ENCODE measurements at regions not wholly inside any gene's neighbourhood (a gene's known extent, or its start where the extent isn't known, plus 50 kb on each side); places are given as distances from the start of the nearest gene placed in this dataset.
"Not testable (repeated sequence)": the region's sequence is repeated elsewhere in the genome, so short reads cannot be mapped to it uniquely, and the experiment has no call there.

GRCh38 chr3:110478377-110479054 is 593.1 kb upstream of the NECTIN3 start:
- DNase-seq (ENCODE audit: low read depth) = no peak

- no peak for DNase-seq (ENCODE audit: low read depth)
Observed at GRCh38 chr3:110479731-110480130, 591.9 kb upstream of the NECTIN3 start.

DNA sequence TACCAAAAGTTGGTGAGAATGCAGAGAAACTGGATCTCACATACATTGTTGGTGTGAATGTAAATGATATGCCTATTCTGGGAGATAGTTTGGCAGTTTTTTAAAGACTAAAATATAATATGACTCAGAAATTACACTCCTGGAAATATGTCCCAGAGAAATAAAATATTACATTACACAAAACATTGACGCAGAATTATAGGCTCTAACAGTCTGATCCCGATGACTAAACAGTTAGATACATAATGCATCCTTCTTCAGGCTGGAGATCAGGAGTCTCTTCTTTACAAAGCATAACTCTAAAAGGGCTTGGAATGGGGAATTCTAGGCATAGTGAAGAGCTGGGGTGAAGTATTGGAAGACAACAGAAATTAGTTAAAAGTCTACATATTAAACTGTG is 586.2 kb upstream of the NECTIN3 start:
- DNase-seq (ENCODE audit: low read depth) = no peak

DNA sequence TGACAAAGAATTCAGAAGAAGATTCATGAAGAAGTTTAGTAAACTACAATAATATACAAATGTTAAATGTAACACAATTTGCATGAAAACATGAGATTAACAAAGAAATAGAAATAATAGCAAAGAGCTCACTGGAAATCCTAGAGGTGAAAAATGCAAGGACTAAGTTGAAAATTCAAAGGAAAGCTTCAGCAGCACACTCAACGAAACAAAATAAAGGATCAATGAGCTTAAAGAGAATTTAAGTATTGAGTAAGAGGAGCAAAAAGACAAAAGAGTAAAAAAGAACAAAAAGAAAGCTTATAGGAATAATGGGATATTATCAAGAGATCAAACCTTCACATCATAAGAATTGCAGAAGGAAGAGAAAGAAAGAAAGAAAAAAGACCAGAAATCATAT is 583.8 kb upstream of the NECTIN3 start:
- no peak for DNase-seq (ENCODE audit: low read depth)

- DNase-seq (ENCODE audit: low read depth) = no peak
Observed at GRCh38 chr3:110491413-110491812, 580.2 kb upstream of the NECTIN3 start.

- no peak for DNase-seq (ENCODE audit: low read depth)
Observed at GRCh38 chr3:110492876-110493275, 578.7 kb upstream of the NECTIN3 start.

- DNase-seq (ENCODE audit: low read depth) = no peak
Observed at GRCh38 chr3:110493438-110494092, 578.1 kb upstream of the NECTIN3 start.

- DNase-seq (ENCODE audit: low read depth) = no peak
Observed at GRCh38 chr3:110494093-110494490, 577.5 kb upstream of the NECTIN3 start.

DNA sequence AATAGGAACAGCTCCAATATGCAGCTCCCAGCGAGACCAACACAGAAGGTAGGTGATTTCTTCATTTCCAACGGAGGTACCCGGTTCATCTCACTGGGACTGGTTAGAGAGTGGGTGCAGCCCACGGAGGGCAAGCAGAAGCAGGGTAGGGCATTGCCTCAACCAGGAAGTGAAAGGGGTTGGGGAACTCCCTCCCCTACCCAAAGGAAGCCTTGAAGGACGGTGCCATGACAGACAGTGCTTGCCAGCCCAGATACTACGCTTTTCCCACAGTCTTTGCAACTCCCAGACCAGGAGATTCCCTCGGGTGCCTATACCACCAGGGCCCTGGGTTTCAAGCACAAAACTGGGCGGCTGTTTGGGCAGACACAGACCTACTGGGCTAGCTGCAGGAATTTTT is 576.9 kb upstream of the NECTIN3 start:
- DNase-seq (ENCODE audit: low read depth) = no peak

- DNase-seq (ENCODE audit: low read depth) = no peak
Observed at GRCh38 chr3:110495201-110495927, 576.3 kb upstream of the NECTIN3 start.

DNA sequence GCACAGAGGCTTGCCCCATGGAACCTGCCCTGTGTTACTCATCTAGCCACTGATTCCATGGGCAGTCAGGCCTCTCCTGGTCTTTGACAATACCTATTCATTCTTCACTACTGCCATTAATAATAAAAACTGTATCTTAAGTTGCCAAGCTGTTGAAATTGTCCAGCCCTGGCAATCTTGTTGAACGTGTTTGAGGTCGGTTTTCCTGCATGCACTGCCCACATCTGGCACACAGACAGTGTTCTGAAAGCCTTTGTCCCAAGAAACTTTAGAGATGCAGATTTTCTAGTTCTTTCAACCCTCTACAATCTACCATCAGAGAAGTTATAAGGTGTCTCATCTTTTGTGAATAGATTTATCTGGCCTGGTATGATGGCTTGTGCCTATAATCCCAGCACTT is 567.2 kb upstream of the NECTIN3 start:
- DNase-seq (ENCODE audit: low read depth) = no peak

DNA sequence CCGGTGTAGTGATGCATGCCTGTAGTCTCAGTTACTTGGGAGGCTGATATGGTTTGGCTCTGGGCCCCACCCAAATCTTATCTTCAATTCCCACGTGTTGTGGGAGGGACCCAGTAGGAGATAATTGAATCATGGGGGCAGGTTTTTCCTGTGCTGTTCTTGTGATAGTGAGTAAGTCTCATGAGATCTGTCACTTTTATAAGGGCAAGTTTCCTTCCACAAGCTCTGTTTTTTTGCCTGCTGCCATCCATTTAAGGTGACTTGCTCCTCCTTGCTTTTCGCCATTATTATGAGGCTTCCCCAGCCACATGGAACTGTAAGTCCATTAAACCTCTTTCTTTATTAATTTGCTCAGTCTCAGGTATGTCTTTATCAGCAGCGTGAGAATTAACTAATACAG is 566.7 kb upstream of the NECTIN3 start:
- DNase-seq (ENCODE audit: low read depth) = no peak

DNA sequence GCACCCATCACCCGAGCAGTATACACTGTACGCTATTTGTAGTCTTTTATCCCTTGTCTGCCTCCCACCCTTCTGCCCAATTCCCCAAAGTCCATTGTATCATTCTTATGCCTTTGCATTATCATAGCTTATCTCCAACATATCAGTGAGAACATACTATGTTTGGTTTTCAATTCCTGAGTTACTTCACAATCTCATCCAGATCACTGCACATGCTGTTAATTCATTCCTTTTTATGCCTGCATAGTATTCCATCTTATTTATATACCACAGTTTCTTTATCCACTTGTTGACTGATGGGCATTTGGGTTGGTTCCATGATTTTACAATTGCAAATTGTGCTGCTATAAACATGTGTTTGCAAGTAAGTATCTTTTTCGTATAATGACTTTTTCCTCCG is 564.7 kb upstream of the NECTIN3 start:
- no peak for DNase-seq (ENCODE audit: low read depth)

DNA sequence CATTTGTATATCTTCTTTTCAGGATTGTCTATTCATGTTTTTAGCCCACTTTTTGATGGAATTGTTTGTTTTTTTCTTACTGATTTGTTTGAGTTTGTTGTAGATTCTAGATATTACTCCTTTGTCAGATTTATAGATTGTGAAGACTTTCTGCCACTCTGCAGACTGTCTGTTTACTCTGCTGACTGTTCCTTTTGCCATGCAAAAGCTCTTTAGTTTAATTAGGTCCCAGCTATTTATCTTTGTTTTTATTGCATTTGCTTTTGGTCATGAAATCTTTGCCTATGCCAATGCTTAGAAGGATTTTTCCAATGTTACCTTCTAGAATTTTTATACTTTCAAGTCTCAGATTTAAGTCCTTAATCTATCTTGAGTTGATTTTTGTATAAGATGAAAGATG is 564.0 kb upstream of the NECTIN3 start:
- not testable (repeated sequence) for DNase-seq (ENCODE audit: low read depth)

DNA sequence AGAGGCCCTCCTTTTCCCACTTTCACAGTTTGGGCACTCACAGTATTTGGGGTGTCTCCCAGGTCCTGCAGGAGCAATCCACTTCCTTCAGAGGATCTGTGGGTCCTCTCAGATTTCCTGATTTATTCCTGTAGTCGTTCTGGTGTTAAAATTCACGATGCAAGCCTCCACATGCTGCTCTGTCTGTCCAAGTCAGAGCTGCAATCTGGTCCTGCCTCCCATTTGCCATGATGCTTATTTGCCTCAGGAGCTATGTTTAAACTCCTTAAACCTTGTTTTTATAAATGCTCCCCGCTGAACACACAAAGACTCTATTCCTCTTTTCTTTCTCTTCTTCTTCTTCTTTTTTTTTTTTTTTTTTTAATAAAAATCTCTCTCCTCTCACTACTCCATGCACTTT is 558.7 kb upstream of the NECTIN3 start:
- DNase-seq (ENCODE audit: low read depth) = no peak

GRCh38 chr3:110518031-110518430 is 553.6 kb upstream of the NECTIN3 start:
- no peak for DNase-seq (ENCODE audit: low read depth)

- DNase-seq (ENCODE audit: low read depth) = no peak
Observed at GRCh38 chr3:110519071-110519470, 552.5 kb upstream of the NECTIN3 start.

GRCh38 chr3:110521019-110521418 is 550.6 kb upstream of the NECTIN3 start:
- no peak for DNase-seq (ENCODE audit: low read depth)

DNA sequence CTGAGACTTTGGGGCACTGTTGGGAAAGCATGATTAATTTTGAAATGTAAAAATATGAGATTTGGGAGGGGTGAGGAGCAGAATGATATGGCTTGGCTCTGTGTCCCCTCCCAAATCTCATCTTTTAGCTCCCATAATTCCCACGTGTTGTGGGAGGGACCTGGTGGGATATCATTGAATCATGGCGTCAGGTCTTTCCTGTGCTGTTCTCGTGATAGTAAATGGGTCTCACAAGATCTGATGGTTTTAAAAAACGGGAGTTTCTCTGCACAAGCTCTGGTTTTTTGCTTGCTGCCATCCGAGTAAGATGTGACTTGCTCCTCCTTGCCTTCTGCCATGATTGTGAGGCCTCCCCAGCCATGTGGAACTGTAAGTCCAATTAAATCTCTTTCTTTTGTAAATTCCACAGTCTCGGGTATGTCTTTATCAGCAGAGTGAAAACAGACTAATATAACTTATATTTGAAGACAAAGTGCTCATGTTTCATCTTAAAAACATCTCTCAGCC is 546.0 kb upstream of the NECTIN3 start:
- not testable (repeated sequence) for DNase-seq (ENCODE audit: low read depth)

- no peak for DNase-seq (ENCODE audit: low read depth)
Observed at GRCh38 chr3:110526777-110527727, 544.6 kb upstream of the NECTIN3 start.

DNA sequence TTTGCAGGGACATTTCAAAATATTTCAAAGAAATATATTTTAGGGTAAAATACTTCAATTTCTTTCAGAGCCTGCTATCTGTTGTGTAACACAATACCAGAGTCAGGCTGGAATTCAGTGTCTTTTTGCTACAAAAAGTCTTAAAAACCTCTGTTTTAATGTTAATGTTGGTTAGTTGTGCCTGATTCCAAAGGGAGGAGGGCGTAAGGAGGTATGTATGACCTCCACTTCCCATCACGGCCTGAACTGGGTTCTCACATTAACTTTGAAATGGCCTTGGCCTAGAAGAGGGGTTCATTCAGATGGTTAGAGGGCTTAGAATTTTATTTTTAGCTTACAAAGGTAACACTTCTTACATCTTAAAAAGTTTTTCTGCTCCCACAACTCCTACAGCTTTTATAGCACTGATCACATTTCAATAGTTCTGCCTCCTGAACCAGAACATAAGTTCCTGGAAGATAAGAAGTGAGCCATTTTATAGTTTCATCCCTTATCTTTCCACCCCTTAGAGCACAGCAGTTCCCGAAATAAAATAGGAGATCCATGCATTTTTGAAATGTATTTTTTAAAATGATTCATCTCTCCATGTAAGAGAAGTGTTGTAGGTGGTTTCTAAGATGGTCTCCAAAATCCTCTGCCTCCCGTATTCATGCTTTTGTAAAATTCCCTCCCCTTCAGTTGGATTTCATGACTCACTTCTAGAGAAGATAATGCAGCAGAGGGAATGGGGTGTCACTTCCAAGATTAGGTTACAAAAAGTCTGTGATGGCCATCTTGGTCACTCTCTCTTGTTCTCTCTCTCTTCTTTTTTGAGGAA is 543.1 kb upstream of the NECTIN3 start:
- no peak for DNase-seq (ENCODE audit: low read depth)

Measured in activated T-helper 1 cell treated with Interleukin-2 at 50 U/mL for 16 hours (primary cell).